ENCODE measurements at regions not wholly inside any gene's neighbourhood (a gene's known extent, or its start where the extent isn't known, plus 50 kb on each side); places are given as distances from the start of the nearest gene placed in this dataset.

GRCh38 chr3:89654031-89654430 is 546.6 kb downstream of the EPHA3 start:
- no peaks in the 10 kb centered on the region for H4K20me1 ChIP-seq (ENCODE audit: low read depth)
- H3K4me2 ChIP-seq = no peak overlapping the region
- Mint-ChIP-seq H3K27me3 (ENCODE audit: insufficient read depth, low read depth) (no peaks in the 10 kb centered on the region), H3K4me1 (no peaks in the 10 kb centered on the region), H3K9me3 (peaks cover 15% of the 10 kb centered on the region), H3K4me3 (no peak overlapping the region), H3K27ac (no peak overlapping the region), H3K36me3 (no peaks in the 10 kb centered on the region)
- H3K27me3 ChIP-seq = no peaks in the 10 kb centered on the region
- H3K27ac ChIP-seq = no peak overlapping the region
- no peak for DNase-seq (ENCODE audit: low spot score)
- no peak overlapping the region for H2AFZ ChIP-seq (replicated peaks)
- no peak overlapping the region for H3K9ac ChIP-seq
- no peaks in the 10 kb centered on the region for H3K4me1 ChIP-seq
- H3K4me3 ChIP-seq = no peak overlapping the region
- no peaks in the 10 kb centered on the region for H3K36me3 ChIP-seq
- no peaks in the 10 kb centered on the region for H3F3A ChIP-seq (ENCODE audit: low read depth)
- TF ChIP-seq EZH2phosphoT487 (IDR thresholded peaks at IDR 0.05) = no peak
- TF ChIP-seq CTCF (IDR thresholded peaks at IDR 0.05) = no peak
- no peak for TF ChIP-seq EZH2 (IDR thresholded peaks at IDR 0.05)
- H3K9me3 ChIP-seq (ENCODE audit: low read depth) = no peaks in the 10 kb centered on the region
- H3K79me2 ChIP-seq (ENCODE audit: low read depth) = no peaks in the 10 kb centered on the region

- Histone ChIP-seq H3K9ac (no peak overlapping the region), H3K4me1 (no peaks in the 10 kb centered on the region), H3K27me3 (no peaks in the 10 kb centered on the region), H2AFZ (replicated peaks) (no peak overlapping the region), H3K79me2 (ENCODE audit: low read depth) (no peaks in the 10 kb centered on the region), H3F3A (ENCODE audit: low read depth) (no peaks in the 10 kb centered on the region), H3K36me3 (no peaks in the 10 kb centered on the region), H4K20me1 (ENCODE audit: low read depth) (no peaks in the 10 kb centered on the region), H3K9me3 (ENCODE audit: low read depth) (no peaks in the 10 kb centered on the region), H3K4me3 (no peak overlapping the region), H3K27ac (no peak overlapping the region), H3K4me2 (no peak overlapping the region)
- Mint-ChIP-seq H3K27me3 (ENCODE audit: insufficient read depth, low read depth) (peaks cover 3% of the 10 kb centered on the region), H3K4me1 (no peaks in the 10 kb centered on the region), H3K27ac (no peak overlapping the region), H3K9me3 (peaks cover 15% of the 10 kb centered on the region), H3K4me3 (no peak overlapping the region), H3K36me3 (no peaks in the 10 kb centered on the region)
- TF ChIP-seq EZH2 (IDR thresholded peaks at IDR 0.05) = no peak
- TF ChIP-seq CTCF (IDR thresholded peaks at IDR 0.05) = no peak
- TF ChIP-seq EZH2phosphoT487 (IDR thresholded peaks at IDR 0.05) = no peak
- no peak for DNase-seq (ENCODE audit: low spot score)
These were observed 549.0 kb downstream of the EPHA3 start for GRCh38 chr3:89656388-89656787.

- no peak overlapping the region for H3K27ac ChIP-seq
- H2AFZ ChIP-seq (replicated peaks) = no peak overlapping the region
- Mint-ChIP-seq H3K4me1 (no peaks in the 10 kb centered on the region), H3K4me3 (no peak overlapping the region), H3K27me3 (ENCODE audit: insufficient read depth, low read depth) (no peaks in the 10 kb centered on the region), H3K9me3 (peaks cover 2% of the 10 kb centered on the region), H3K27ac (no peak overlapping the region), H3K36me3 (no peaks in the 10 kb centered on the region)
- no peaks in the 10 kb centered on the region for H3K9me3 ChIP-seq (ENCODE audit: low read depth)
- no peaks in the 10 kb centered on the region for H3F3A ChIP-seq (ENCODE audit: low read depth)
- H4K20me1 ChIP-seq (ENCODE audit: low read depth) = no peaks in the 10 kb centered on the region
- no peak overlapping the region for H3K4me2 ChIP-seq
- H3K9ac ChIP-seq = no peak overlapping the region
- H3K4me1 ChIP-seq = no peaks in the 10 kb centered on the region
- no peaks in the 10 kb centered on the region for H3K36me3 ChIP-seq
- no peak for TF ChIP-seq EZH2 (IDR thresholded peaks at IDR 0.05)
- TF ChIP-seq EZH2phosphoT487 (IDR thresholded peaks at IDR 0.05) = no peak
- no peak for TF ChIP-seq CTCF (IDR thresholded peaks at IDR 0.05)
- H3K4me3 ChIP-seq = no peak overlapping the region
- no peaks in the 10 kb centered on the region for H3K27me3 ChIP-seq
- no peak for DNase-seq (ENCODE audit: low spot score)
- H3K79me2 ChIP-seq (ENCODE audit: low read depth) = no peaks in the 10 kb centered on the region
These were observed 572.3 kb downstream of the EPHA3 start for GRCh38 chr3:89679686-89680085.

GRCh38 chr3:89682556-89682955 is 575.1 kb downstream of the EPHA3 start:
- TF ChIP-seq CTCF (IDR thresholded peaks at IDR 0.05) = no peak
- no peak for TF ChIP-seq EZH2 (IDR thresholded peaks at IDR 0.05)
- TF ChIP-seq EZH2phosphoT487 (IDR thresholded peaks at IDR 0.05) = no peak
- Mint-ChIP-seq H3K27me3 (ENCODE audit: insufficient read depth, low read depth) (no peaks in the 10 kb centered on the region), H3K27ac (no peak overlapping the region), H3K4me3 (no peak overlapping the region), H3K4me1 (peaks cover 8% of the 10 kb centered on the region), H3K9me3 (peaks cover 2% of the 10 kb centered on the region), H3K36me3 (no peaks in the 10 kb centered on the region)
- no peak for DNase-seq (ENCODE audit: low spot score)
- no peaks in the 10 kb centered on the region for H3K9me3 ChIP-seq (ENCODE audit: low read depth)
- no peaks in the 10 kb centered on the region for H4K20me1 ChIP-seq (ENCODE audit: low read depth)
- no peak overlapping the region for H3K9ac ChIP-seq
- no peaks in the 10 kb centered on the region for H3K36me3 ChIP-seq
- H3F3A ChIP-seq (ENCODE audit: low read depth) = no peaks in the 10 kb centered on the region
- H3K4me2 ChIP-seq = no peak overlapping the region
- H3K27me3 ChIP-seq = no peaks in the 10 kb centered on the region
- H3K27ac ChIP-seq = no peak overlapping the region
- no peak overlapping the region for H3K4me3 ChIP-seq
- H3K4me1 ChIP-seq = no peaks in the 10 kb centered on the region
- H3K79me2 ChIP-seq (ENCODE audit: low read depth) = no peaks in the 10 kb centered on the region
- no peak overlapping the region for H2AFZ ChIP-seq (replicated peaks)

Data from neural progenitor cell (in vitro differentiated cells).